ENCODE measurements at regions not wholly inside any gene's neighbourhood (a gene's known extent, or its start where the extent isn't known, plus 50 kb on each side); places are given as distances from the start of the nearest gene placed in this dataset.

DNA sequence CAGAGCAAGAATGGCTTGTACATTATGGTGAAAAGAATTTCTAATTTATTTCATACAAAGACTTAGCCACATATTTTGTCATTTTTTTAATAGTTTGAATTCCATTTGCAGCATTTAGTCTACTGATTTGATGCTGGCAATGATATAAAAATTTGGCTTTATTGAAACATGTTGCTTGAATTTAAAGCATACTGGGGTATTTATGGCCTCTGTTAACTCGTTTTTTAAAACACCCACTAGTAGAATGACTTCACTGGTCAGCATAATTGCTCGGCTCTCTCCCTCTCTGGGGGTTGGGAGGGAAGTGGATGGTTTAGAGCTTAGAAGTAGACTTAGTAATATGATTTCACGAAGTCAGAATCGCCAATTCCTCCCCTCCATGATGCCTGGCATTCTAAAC is 354.9 kb upstream of the HTR2A start:
- no peak for DNase-seq (ENCODE audit: low read depth)

GRCh38 chr13:47250146-47250545 is 353.3 kb upstream of the HTR2A start:
- no peak for DNase-seq (ENCODE audit: low read depth)

GRCh38 chr13:47249266-47249665 is 352.4 kb upstream of the HTR2A start:
- DNase-seq (ENCODE audit: low read depth): no peak

DNA sequence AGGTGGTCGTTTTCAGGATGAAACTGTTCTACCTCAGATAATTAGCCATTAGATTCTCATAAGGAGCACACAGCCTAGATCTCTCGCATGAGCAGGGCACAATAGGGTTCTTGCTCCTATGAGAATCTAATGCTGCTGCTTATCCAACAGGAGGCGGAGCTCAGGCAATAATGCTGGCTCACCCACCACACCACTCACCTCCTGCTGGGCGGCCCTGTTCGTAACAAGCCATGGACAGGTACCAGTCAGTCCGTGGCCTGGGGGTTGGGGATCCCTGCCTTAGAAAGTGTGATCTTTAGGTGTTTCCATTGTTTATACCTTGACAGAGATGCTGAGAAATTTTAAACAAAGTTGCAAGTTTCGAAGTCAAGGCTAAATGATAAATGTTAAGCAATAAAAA is 344.6 kb upstream of the HTR2A start:
- DNase-seq (ENCODE audit: low read depth): no peak

DNA sequence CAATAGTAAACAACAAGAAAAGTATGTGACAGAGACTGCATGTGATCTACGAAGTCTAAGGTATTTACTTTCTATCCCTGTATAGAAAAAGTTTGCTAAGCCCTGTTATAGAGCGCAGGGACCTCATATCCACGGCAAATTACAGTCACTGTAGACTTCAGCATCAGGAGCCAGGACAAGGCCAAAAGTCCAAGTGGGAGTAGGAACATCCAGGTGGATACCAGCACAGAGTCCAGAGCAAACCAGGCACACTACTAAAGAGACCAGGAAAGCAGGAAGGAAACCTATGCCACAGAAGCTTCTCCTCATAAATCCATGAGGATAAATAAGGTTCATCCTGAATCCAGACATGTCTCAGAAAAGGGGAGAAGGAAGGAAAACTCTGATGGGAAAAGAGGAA is 342.2 kb upstream of the HTR2A start:
- DNase-seq (ENCODE audit: low read depth): no peak

DNA sequence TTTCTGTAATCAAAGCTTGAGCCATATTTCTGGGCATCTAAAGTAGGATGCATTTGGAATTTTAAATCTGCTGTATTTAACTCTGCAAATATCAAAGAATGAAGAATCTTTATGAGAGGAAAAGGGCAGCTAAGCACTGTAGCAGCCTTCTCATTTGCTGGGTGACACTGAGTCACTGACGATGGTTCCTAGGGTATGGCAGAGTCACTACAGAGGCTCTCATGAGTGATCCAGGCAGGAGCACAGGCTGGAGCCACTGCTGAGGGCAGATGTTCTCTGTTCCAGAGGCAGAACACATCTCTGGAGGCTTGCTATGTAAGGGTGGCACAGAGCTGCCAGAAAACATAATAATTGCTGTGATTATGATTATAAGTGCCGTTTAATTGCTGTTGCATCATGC is 340.7 kb upstream of the HTR2A start:
- no peak for DNase-seq (ENCODE audit: low read depth)

GRCh38 chr13:47233734-47234133 is 336.9 kb upstream of the HTR2A start:
- no peak for DNase-seq (ENCODE audit: low read depth)

DNA sequence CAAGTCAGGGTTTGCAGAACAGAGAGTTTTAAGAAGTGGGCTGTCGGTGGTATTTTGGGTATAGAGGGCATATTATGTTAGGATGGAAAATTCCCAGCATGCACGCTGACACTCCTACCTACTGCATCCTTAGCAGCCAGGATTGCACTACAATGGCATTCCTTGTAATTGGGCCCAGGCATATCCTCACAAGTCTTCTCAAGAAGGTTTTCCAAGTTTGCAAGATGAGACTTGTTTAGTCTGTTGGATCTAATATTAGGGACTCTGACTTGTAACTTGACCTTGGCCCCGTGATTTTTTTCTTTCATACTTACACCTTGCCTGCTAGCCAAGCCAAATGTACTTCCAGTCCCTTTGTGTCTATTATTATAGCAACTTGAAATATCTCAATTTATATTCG is 335.7 kb upstream of the HTR2A start:
- DNase-seq (ENCODE audit: low read depth): no peak

- DNase-seq (ENCODE audit: low read depth): no peak
These were observed 333.3 kb upstream of the HTR2A start for GRCh38 chr13:47230155-47230554.

GRCh38 chr13:47226516-47226915 is 329.7 kb upstream of the HTR2A start:
- no peak for DNase-seq (ENCODE audit: low read depth)

- peak; percentile 12 for DNase-seq (ENCODE audit: low read depth)
These were observed 323.7 kb upstream of the HTR2A start for GRCh38 chr13:47220453-47221140.

- no peak for DNase-seq (ENCODE audit: low read depth)
These were observed 321.8 kb upstream of the HTR2A start for GRCh38 chr13:47218611-47219010.

- peak; percentile 38 for DNase-seq (ENCODE audit: low read depth)
These were observed 319.4 kb upstream of the HTR2A start for GRCh38 chr13:47216176-47216822.

GRCh38 chr13:47215736-47216135 is 318.9 kb upstream of the HTR2A start:
- DNase-seq (ENCODE audit: low read depth): peak; percentile 82

DNA sequence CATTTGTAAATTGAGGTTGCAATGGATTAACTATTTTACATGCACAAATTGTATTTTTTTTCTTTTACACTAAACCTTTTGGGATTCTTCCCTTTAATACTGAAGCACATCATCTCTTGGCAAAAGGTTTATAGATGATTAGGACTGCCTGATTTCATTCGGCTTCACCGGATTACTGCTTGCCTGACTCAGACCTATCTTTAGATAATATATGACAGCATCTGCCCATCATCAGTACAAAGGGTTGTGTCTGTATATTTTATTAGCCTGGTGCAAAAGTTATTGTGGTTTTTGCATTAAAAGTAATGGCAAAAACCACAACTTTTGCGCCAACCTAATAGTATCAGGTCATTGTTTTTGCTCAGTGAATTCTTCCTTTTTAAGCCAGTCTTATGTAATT is 316.2 kb upstream of the HTR2A start:
- DNase-seq (ENCODE audit: low read depth): no peak

DNA sequence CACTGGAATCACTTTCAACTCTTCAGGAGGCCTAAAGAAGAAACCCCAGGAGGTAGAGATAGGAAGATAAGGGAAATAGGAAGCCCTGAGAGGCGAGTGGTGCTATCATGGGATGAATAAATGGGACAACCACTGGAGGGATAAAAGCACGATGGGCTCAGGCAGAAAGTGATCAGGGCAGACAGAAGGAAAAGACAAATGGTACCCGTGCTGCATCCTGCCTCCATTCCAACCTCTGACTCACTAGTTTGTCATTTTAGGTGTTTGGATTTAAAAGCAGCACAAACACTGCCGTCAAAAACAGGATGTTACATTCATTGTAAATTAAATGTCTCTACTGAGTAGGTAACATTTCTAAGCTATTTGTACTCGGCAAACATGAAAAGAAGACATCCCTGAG is 314.3 kb upstream of the HTR2A start:
- no peak for DNase-seq (ENCODE audit: low read depth)

GRCh38 chr13:47206111-47206510 is 309.3 kb upstream of the HTR2A start:
- no peak for DNase-seq (ENCODE audit: low read depth)

- peak; percentile 31 for DNase-seq (ENCODE audit: low read depth)
These were observed 293.9 kb upstream of the HTR2A start for GRCh38 chr13:47190696-47191305.

DNA sequence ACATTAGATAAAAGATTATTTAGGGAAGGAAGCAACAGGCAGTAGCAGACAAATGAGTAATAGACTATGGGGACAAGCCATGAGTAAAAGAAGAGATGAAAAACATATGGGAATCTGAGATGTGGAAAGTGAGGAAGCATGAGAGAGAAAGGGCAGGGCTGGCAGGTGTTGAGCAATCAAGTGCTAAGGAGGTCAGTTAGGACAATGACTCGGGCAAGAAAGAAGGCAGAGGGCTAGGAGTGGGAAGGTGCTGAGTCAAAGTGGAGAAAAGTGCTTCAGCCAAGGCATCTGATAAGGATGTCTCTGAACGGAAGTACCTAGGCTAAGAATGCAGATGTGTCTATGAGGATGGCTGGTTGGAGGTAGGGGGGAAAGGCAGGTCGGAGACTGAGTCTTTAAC is 291.9 kb upstream of the HTR2A start:
- DNase-seq (ENCODE audit: low read depth): peak; percentile 23

GRCh38 chr13:47186471-47186870 is 289.6 kb upstream of the HTR2A start:
- DNase-seq (ENCODE audit: low read depth): no peak

DNA sequence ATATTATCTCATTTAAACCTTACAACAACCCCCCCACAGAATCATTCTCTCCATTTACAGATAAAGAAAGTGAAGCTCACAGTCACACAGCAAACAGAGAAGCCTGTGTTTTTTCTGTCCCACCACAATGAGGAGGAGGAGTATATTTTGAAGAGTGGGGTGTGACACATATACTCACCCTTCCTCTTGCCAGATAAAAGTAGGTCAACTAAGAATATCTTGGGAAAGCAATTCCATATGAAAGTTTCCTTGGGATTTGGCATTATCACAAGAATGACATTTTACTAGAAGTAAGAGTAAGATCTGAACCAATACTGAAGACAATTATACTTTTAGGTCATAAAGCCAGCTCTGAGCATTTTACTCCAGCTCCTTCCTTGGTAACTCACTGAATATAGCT is 287.5 kb upstream of the HTR2A start:
- DNase-seq (ENCODE audit: low read depth): no peak

GRCh38 chr13:47179321-47179720 is 282.5 kb upstream of the HTR2A start:
- DNase-seq (ENCODE audit: low read depth): no peak

- no peak for DNase-seq (ENCODE audit: low read depth)
These were observed 281.5 kb upstream of the HTR2A start for GRCh38 chr13:47178090-47178950.
